ENCODE measurements at regions not wholly inside any gene's neighbourhood (a gene's known extent, or its start where the extent isn't known, plus 50 kb on each side); places are given as distances from the start of the nearest gene placed in this dataset.

DNA sequence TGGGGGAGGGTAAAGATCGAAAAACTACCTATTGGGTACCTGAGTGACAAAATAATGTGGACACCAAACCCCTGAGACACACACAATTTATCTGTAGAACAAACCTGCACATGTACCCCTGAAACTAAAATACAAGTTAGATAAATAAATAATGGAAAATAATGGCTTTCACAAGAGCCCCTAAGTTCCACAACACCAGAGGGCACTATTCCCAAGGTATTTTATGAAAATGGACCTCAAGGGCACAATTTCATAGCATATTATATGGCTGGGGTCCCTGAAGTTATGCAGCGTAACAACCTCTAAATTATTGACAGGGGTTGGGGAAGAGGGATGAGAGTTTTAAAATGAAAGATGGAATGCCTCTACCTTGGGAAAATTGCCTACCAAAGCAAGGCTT is 81.3 kb upstream of the TMEM33 start:
- Histone ChIP-seq H2AK9ac (replicated peaks; ENCODE audit: low read depth, low read length, poor library complexity) (no peak overlapping the region), H3K9ac (ENCODE audit: low read depth, low read length) (no peak overlapping the region), H3K4ac (ENCODE audit: low read depth, low read length) (no peak overlapping the region), H2BK5ac (ENCODE audit: low read depth, low read length, poor library complexity, severe bottlenecking) (no peak overlapping the region), H2BK15ac (ENCODE audit: low read depth, low read length) (no peak overlapping the region), H3K18ac (ENCODE audit: low read depth, low read length) (no peak overlapping the region), H2BK120ac (ENCODE audit: low read depth, low read length) (no peak overlapping the region), H3K56ac (ENCODE audit: extremely low read depth, insufficient read depth, low read length) (no peak overlapping the region), H3K23ac (ENCODE audit: low read depth, low read length) (no peak overlapping the region), H3K9me3 (ENCODE audit: control insufficient read depth, insufficient read depth, low read length) (no peaks in the 10 kb centered on the region), H2AK5ac (ENCODE audit: low read depth, low read length) (no peak overlapping the region), H3K27me3 (ENCODE audit: control insufficient read depth, insufficient read depth, low read length) (peaks cover 1% of the 10 kb centered on the region), H3K36me3 (ENCODE audit: control insufficient read depth, insufficient read depth, low read length) (no peaks in the 10 kb centered on the region), H3K79me1 (ENCODE audit: low read depth in 1 of 2, low read length in 2 of 2) (no peaks in the 10 kb centered on the region), H4K91ac (ENCODE audit: insufficient read depth, low read depth, low read length) (no peak overlapping the region), H4K5ac (ENCODE audit: low read depth, low read length) (no peak overlapping the region), H2BK20ac (ENCODE audit: low read depth, low read length) (no peak overlapping the region), H3K4me1 (ENCODE audit: control insufficient read depth, insufficient read depth, low read length) (no peaks in the 10 kb centered on the region), H3K4me3 (ENCODE audit: insufficient read depth, low read depth, low read length) (no peak overlapping the region), H3K4me2 (ENCODE audit: low read depth, low read length) (no peak overlapping the region), H3K9me1 (ENCODE audit: insufficient read depth, low read length) (no peaks in the 10 kb centered on the region), H4K8ac (ENCODE audit: low read depth in 2 of 2, low read length in 2 of 2) (no peak overlapping the region), H3K27ac (ENCODE audit: insufficient read depth, low read length) (no peak overlapping the region), H3K14ac (replicated peaks; ENCODE audit: low read depth, low read length) (no peak overlapping the region), H4K20me1 (ENCODE audit: insufficient read depth, low read length) (no peaks in the 10 kb centered on the region), H2AFZ (replicated peaks; ENCODE audit: low read length, poor library complexity) (no peak overlapping the region)
- no CpG with 5 or more reads among the region's 2 CpGs for whole genome bisulfite sequencing, 2 experiments (ENCODE audit: extremely low coverage in 2 of 2, insufficient read length in 1 of 2)
- DNase-seq (no peak), ATAC-seq (ENCODE audit: low read depth) (no peak)
- BruUV-seq (replicated peaks), result no TSS peak
- in situ Hi-C loops (cut with MboI; ENCODE audit: low sequenced_read_pairs) (no loop called here), intact Hi-C loops (cut with micrococcal nuclease) (no loop called here), dilution Hi-C loops (cut with HindIII; ENCODE audit: low sequenced_read_pairs, unreplicated experiment) (no loop called here)
- TF ChIP-seq, protein P1, sequence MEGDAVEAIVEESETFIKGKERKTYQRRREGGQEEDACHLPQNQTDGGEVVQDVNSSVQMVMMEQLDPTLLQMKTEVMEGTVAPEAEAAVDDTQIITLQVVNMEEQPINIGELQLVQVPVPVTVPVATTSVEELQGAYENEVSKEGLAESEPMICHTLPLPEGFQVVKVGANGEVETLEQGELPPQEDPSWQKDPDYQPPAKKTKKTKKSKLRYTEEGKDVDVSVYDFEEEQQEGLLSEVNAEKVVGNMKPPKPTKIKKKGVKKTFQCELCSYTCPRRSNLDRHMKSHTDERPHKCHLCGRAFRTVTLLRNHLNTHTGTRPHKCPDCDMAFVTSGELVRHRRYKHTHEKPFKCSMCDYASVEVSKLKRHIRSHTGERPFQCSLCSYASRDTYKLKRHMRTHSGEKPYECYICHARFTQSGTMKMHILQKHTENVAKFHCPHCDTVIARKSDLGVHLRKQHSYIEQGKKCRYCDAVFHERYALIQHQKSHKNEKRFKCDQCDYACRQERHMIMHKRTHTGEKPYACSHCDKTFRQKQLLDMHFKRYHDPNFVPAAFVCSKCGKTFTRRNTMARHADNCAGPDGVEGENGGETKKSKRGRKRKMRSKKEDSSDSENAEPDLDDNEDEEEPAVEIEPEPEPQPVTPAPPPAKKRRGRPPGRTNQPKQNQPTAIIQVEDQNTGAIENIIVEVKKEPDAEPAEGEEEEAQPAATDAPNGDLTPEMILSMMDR (conservative IDR thresholded peaks at IDR 0.05; ENCODE audit: low read depth, low read length), result peak; percentile 10; the same call in 1 of the 2 replicates
- TF ChIP-seq, protein P2, sequence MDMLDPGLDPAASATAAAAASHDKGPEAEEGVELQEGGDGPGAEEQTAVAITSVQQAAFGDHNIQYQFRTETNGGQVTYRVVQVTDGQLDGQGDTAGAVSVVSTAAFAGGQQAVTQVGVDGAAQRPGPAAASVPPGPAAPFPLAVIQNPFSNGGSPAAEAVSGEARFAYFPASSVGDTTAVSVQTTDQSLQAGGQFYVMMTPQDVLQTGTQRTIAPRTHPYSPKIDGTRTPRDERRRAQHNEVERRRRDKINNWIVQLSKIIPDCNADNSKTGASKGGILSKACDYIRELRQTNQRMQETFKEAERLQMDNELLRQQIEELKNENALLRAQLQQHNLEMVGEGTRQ (IDR thresholded peaks at IDR 0.05; ENCODE audit: low read depth, low read length), result no peak
- ChIA-PET CTCF (no interaction called here), POLR2A (ENCODE audit: unreplicated experiment) (interaction anchor here (0.6 kb wide), 1 partner anchor 18 kb away, joined by 3 read pairs; no protein-coding TSS in a partner anchor)
